Smooth muscle cell (in vitro differentiated cells): ENCODE measurements at regions not wholly inside any gene's neighbourhood (a gene's known extent, or its start where the extent isn't known, plus 50 kb on each side); places are given as distances from the start of the nearest gene placed in this dataset.
"Not testable (repeated sequence)": the region's sequence is repeated elsewhere in the genome, so short reads cannot be mapped to it uniquely, and the experiment has no call there.

Experiments
- DNase-seq: peaks from one replicate; lab custom pipeline; 2025; ENCODE audit not compliant: unreplicated experiment; lab: John Stamatoyannopoulos, UW
- H2AFZ ChIP-seq: fragments of 200-600 bp; sonication (generic); 2 replicates; pipeline ENCODE4 v1.6.0; 2016; ENCODE audit warnings: antibody characterized with exemption, low read depth, mild to moderate bottlenecking
- H3F3A ChIP-seq: fragments of 200-600 bp; sonication (generic); 2 replicates; pipeline ENCODE4 v1.6.0; 2017; ENCODE audit warnings: antibody characterized with exemption, low read depth
- H3K27ac ChIP-seq: fragments of 200-600 bp; sonication (generic); 2 replicates; pipeline ENCODE4 v1.5.1; 2016; ENCODE audit warnings: low read depth, mild to moderate bottlenecking
- H3K27me3 ChIP-seq: fragments of 200-600 bp; sonication (generic); 2 replicates; pipeline ENCODE4 v1.6.1; 2016; ENCODE audit warnings: low read depth, mild to moderate bottlenecking
- H3K36me3 ChIP-seq: fragments of 200-600 bp; sonication (generic); 2 replicates; pipeline ENCODE4 v1.5.1; 2016; ENCODE audit warnings: low read depth
- H3K4me1 ChIP-seq: fragments of 200-600 bp; sonication (generic); 2 replicates; pipeline ENCODE4 v1.5.1; 2016; ENCODE audit warnings: low read depth
- H3K4me2 ChIP-seq: fragments of 200-600 bp; sonication (generic); 2 replicates; pipeline ENCODE4 v1.6.0; 2016; ENCODE audit warnings: mild to moderate bottlenecking
- H3K4me3 ChIP-seq: fragments of 200-600 bp; sonication (generic); 2 replicates; pipeline ENCODE4 v1.5.1; 2016; ENCODE audit warnings: mild to moderate bottlenecking
- H3K79me2 ChIP-seq: fragments of 200-600 bp; sonication (generic); 2 replicates; pipeline ENCODE4 v1.6.0; 2016; ENCODE audit warnings: low read depth, mild to moderate bottlenecking
- H3K9ac ChIP-seq: fragments of 200-600 bp; sonication (generic); 2 replicates; pipeline ENCODE4 v1.6.0; 2016; ENCODE audit warnings: low read depth
- H3K9me3 ChIP-seq: fragments of 200-600 bp; sonication (generic); replicated peaks from 2 replicates; pipeline ENCODE4 v1.5.1; 2016; ENCODE audit warnings: low read depth
- H4K20me1 ChIP-seq: fragments of 200-600 bp; sonication (generic); 2 replicates; pipeline ENCODE4 v1.6.0; 2016; ENCODE audit warnings: low read depth
- WGBS: methylation state at CpG from one replicate; pipeline ENCODE4 v1.1.7; 2016; ENCODE audit warnings: low lambda C conversion rate; 5-methylcytosine and 5-hydroxymethylcytosine counted together
- TF ChIP-seq, protein P1 (sequence below): fragments of 200-600 bp; sonication (generic); IDR thresholded peaks from 2 replicates; pipeline ENCODE4 v1.5.1; 2017; ENCODE audit warnings: borderline replicate concordance, mild to moderate bottlenecking, antibody characterized with exemption; ENCODE audit not compliant: insufficient read depth, poor library complexity, severe bottlenecking

DNA sequence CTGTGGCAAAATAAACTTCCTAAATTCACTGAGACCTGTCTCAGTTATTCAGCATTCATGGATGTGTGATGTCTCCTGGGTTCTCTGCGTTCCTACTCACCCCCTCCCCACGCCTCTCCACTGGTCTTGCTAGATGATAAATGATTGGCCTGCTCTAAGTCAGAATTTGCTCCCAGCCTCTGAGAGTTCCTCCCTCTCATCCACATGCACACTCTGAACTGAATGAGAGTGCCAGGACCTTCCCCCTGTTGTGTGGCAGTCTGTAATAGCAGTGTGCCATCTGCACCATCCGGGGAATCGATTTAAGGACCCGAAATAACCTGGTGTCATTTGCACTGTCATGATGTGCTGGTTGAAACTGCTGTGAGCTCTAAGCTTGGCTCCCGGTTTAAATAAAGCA is 135.8 kb upstream of the AFDN start:
- no peak for DNase-seq
- TF ChIP-seq, protein P1, sequence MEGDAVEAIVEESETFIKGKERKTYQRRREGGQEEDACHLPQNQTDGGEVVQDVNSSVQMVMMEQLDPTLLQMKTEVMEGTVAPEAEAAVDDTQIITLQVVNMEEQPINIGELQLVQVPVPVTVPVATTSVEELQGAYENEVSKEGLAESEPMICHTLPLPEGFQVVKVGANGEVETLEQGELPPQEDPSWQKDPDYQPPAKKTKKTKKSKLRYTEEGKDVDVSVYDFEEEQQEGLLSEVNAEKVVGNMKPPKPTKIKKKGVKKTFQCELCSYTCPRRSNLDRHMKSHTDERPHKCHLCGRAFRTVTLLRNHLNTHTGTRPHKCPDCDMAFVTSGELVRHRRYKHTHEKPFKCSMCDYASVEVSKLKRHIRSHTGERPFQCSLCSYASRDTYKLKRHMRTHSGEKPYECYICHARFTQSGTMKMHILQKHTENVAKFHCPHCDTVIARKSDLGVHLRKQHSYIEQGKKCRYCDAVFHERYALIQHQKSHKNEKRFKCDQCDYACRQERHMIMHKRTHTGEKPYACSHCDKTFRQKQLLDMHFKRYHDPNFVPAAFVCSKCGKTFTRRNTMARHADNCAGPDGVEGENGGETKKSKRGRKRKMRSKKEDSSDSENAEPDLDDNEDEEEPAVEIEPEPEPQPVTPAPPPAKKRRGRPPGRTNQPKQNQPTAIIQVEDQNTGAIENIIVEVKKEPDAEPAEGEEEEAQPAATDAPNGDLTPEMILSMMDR = no peak

DNA sequence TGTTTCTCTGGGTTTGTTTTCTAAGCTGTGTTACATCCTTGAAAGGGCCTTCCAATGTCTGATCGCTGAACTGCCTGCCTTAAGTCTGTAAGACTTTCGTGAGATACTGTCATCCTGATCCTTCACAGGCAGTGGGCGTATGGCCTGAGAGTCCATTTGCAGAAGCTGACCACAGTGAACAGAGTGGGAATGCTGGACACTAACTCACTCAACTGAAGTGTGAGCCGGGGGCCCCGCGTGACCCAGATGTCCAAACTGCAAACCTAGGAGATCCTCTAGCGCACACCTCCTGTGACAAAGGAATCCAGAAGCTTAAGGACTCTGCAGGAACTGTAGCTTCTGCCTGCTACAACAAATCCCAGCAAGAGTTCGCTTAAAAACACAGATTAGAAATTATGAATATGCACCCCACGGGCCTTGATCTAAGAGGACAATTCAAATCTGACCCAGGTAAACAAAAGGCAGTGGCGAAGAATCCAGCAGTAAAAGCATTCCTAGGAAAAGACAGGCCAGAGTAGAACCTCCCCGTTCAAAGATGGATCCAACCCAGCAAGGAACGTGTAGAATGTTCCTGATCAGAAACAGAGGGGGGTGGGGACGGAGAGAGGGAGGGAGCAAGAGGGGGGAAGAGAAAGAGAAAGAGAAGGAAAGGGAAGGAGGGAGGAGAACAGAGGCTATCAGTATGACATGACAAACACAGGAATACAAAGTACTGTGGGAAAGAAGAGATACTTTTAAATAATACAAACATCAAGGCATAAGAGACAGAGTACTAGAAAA is 135.0 kb upstream of the AFDN start:
- no peak overlapping the region for H3K27ac ChIP-seq

More for the DNA sequence above, 135.8 kb upstream of the AFDN start:
- Histone ChIP-seq H3K4me2 (no peak overlapping the region), H3K4me3 (no peak overlapping the region), H3K36me3 (no peaks in the 10 kb centered on the region), H3K27me3 (no peaks in the 10 kb centered on the region), H3K79me2 (no peaks in the 10 kb centered on the region), H3K27ac (no peak overlapping the region), H3K4me1 (peaks cover 8% of the 10 kb centered on the region), H3K9ac (no peak overlapping the region), H2AFZ (no peak overlapping the region), H4K20me1 (no peaks in the 10 kb centered on the region), H3F3A (no peaks in the 10 kb centered on the region), H3K9me3 (no peaks in the 10 kb centered on the region)
- 93% methylated on average over 6 of the region's 6 CpGs for WGBS

DNA sequence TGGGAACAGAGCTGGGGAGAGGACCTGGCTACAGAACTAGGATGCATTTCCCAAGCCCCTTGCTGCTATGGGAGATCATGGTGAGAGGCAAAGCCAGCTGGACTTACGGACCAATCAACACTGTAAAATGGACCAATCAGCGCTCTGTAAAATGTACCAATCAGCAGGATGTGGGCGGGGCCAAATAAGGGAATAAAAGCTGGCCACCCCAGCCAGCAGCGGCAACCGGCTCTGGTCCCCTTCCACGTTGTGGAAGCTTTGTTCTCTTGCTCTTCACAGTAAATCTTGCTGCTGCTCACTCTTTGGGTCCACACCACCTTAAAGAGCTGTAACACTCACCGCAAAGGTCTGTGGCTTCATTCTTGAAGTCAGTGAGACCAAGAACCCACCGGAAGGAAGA is 133.2 kb upstream of the AFDN start:
- H3K9me3 ChIP-seq, H3K4me2 ChIP-seq, H3K36me3 ChIP-seq, H3F3A ChIP-seq, H3K4me1 ChIP-seq, H3K27ac ChIP-seq, DNase-seq, H3K4me3 ChIP-seq, H3K79me2 ChIP-seq, H3K9ac ChIP-seq, H2AFZ ChIP-seq, H3K27me3 ChIP-seq, H4K20me1 ChIP-seq: not testable (repeated sequence)
- 97% methylated on average over 8 of the region's 8 CpGs for WGBS

More for the DNA sequence above, 135.0 kb upstream of the AFDN start:
- peak overlapping the region; percentile 20 for H3K4me2 ChIP-seq
- WGBS = 55% methylated on average over 12 of the region's 13 CpGs
- H3K9ac ChIP-seq = no peak overlapping the region
- H2AFZ ChIP-seq = peak overlapping the region; percentile 15
- H3F3A ChIP-seq = no peaks in the 10 kb centered on the region
- peaks cover 8% of the 10 kb centered on the region for H3K4me1 ChIP-seq
- TF ChIP-seq, protein P1 = no peak
- DNase-seq = no peak
- no peaks in the 10 kb centered on the region for H3K36me3 ChIP-seq
- no peaks in the 10 kb centered on the region for H4K20me1 ChIP-seq
- H3K9me3 ChIP-seq = no peaks in the 10 kb centered on the region
- H3K79me2 ChIP-seq = no peaks in the 10 kb centered on the region
- H3K27me3 ChIP-seq = no peaks in the 10 kb centered on the region
- no peak overlapping the region for H3K4me3 ChIP-seq

DNA sequence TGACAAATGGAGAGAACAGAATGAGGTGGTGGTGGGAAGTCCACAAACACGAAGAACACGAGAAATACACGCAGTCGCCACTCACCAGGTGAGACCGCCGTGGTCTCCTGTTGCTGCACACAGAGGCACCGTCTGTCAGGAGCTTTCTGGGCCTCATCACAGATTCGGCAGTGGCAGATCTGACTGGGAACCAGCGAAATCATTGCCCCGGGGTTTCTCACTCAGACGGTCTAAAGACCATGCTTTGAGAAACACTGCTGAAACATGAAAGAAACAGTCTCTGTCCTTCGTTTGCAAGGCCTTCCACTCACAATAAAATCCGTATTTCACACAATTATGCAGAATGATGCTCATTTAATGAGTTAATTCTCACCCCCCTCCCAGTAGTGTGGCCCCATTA is 130.9 kb upstream of the AFDN start:
- TF ChIP-seq, protein P1 = no peak
- DNase-seq = no peak

More for the DNA sequence above, 130.9 kb upstream of the AFDN start:
- Histone ChIP-seq H4K20me1 (no peaks in the 10 kb centered on the region), H3K27ac (no peak overlapping the region), H3K4me3 (no peak overlapping the region), H3K79me2 (no peaks in the 10 kb centered on the region), H3K9ac (no peak overlapping the region), H3K9me3 (no peaks in the 10 kb centered on the region), H3K4me1 (peaks cover 17% of the 10 kb centered on the region), H2AFZ (no peak overlapping the region), H3F3A (peaks cover 14% of the 10 kb centered on the region), H3K27me3 (no peaks in the 10 kb centered on the region), H3K4me2 (no peak overlapping the region), H3K36me3 (no peaks in the 10 kb centered on the region)
- 89% methylated on average over 13 of the region's 13 CpGs for WGBS
